Naive thymus-derived CD4-positive, alpha-beta T cell (primary cell): ENCODE measurements at regions not wholly inside any gene's neighbourhood (a gene's known extent, or its start where the extent isn't known, plus 50 kb on each side); places are given as distances from the start of the nearest gene placed in this dataset.

Experiments used
- ATAC-seq: fragments of 150-1000 bp; cut with Tn5 transposase; 2 replicates; pipeline ENCODE4 v1.10.0; 2021; ENCODE audit warnings: mild to moderate bottlenecking, moderate library complexity
- CTCF ChIA-PET: fragments of 350-600 bp; sonication (Branson Sonifier 250); formaldehyde crosslinking; loops from one replicate; lab custom pipeline; 2021; ENCODE audit warnings: antibody characterized with exemption; lab: Charles Lee
- POLR2A ChIA-PET: fragments of 350-600 bp; sonication (Branson Sonifier 250); formaldehyde crosslinking; loops from one replicate; lab custom pipeline; 2021; ENCODE audit warnings: antibody characterized with exemption, inconsistent platforms; lab: Charles Lee
- DNase-seq, 9 donors: peaks; one replicate each; pipeline versions ENCODE4 v3.0.0 to v3.0.0-alpha.2; 2020 to 2022; ENCODE audit warnings: mixed read lengths in 1 of 9
- H3K27ac ChIP-seq: one replicate; pipeline ENCODE4 v1.7.0; 2013; ENCODE audit warnings: mild to moderate bottlenecking, low read depth, low read length, moderate library complexity
- H3K27me3 ChIP-seq, 2 donors: one replicate each; pipeline ENCODE4 v1.7.0; 2013; ENCODE audit warnings: low read length in 2 of 2, mild to moderate bottlenecking in 2 of 2, moderate library complexity in 2 of 2; ENCODE audit not compliant: control insufficient read depth in 2 of 2, insufficient read depth in 2 of 2
- H3K36me3 ChIP-seq, 3 experiments: 1 replicate in 2 of 3; 2 replicates in 1 of 3; pipeline ENCODE4 v1.7.0; 2013; ENCODE audit warnings: low read length in 3 of 3, mild to moderate bottlenecking in 3 of 3, moderate library complexity in 1 of 3; ENCODE audit not compliant: insufficient read depth in 3 of 3, control insufficient read depth in 2 of 3
- H3K4me1 ChIP-seq, 2 donors: one replicate each; pipeline ENCODE4 v1.7.0; 2013; ENCODE audit warnings: low read length in 2 of 2, mild to moderate bottlenecking in 2 of 2, moderate library complexity in 1 of 2; ENCODE audit not compliant: control insufficient read depth in 2 of 2, insufficient read depth in 2 of 2
- H3K4me3 ChIP-seq: 2 replicates; pipeline ENCODE4 v1.7.0; 2013; ENCODE audit warnings: mild to moderate bottlenecking, low read length
- H3K9me3 ChIP-seq, 3 experiments: 1 replicate in 2 of 3; 2 replicates in 1 of 3; pipeline ENCODE4 v1.7.0; 2013; ENCODE audit warnings: low read length in 3 of 3; ENCODE audit not compliant: control insufficient read depth in 2 of 3
- H3K27ac Mint-ChIP-seq, 9 donors: one replicate each; pipeline ENCODE4 v1.8.0; 2020 to 2022; ENCODE audit warnings: mixed read lengths in 9 of 9, mild to moderate bottlenecking in 8 of 9, moderate library complexity in 5 of 9, inconsistent platforms in 2 of 9
- H3K27me3 Mint-ChIP-seq, 5 donors: one replicate each; pipeline ENCODE4 v1.8.0; 2021 to 2022; ENCODE audit warnings: mixed read lengths in 5 of 5, mild to moderate bottlenecking in 1 of 5
- H3K36me3 Mint-ChIP-seq, 5 donors: one replicate each; pipeline ENCODE4 v1.8.0; 2020 to 2022; ENCODE audit warnings: mixed read lengths in 5 of 5, mild to moderate bottlenecking in 3 of 5, inconsistent platforms in 1 of 5
- H3K4me1 Mint-ChIP-seq, 7 donors: one replicate each; pipeline ENCODE4 v1.8.0; 2020 to 2022; ENCODE audit warnings: mixed read lengths in 7 of 7, mild to moderate bottlenecking in 3 of 7, inconsistent platforms in 1 of 7
- H3K4me3 Mint-ChIP-seq, 10 donors: one replicate each; pipeline ENCODE4 v1.8.0; 2020 to 2022; ENCODE audit warnings: mild to moderate bottlenecking in 10 of 10, mixed read lengths in 10 of 10, moderate library complexity in 6 of 10, inconsistent platforms in 2 of 10
- H3K9me3 Mint-ChIP-seq, 11 donors: one replicate each; pipeline ENCODE4 v1.8.0; 2020 to 2022; ENCODE audit warnings: mixed read lengths in 11 of 11, mild to moderate bottlenecking in 4 of 11, inconsistent platforms in 1 of 11, moderate library complexity in 1 of 11
- intact Hi-C, 2 donors: fragments of 100-400 bp; cut with micrococcal nuclease; formaldehyde crosslinking; loops; one replicate each; pipeline ENCODE4 v1.15.1; 2023

DNA sequence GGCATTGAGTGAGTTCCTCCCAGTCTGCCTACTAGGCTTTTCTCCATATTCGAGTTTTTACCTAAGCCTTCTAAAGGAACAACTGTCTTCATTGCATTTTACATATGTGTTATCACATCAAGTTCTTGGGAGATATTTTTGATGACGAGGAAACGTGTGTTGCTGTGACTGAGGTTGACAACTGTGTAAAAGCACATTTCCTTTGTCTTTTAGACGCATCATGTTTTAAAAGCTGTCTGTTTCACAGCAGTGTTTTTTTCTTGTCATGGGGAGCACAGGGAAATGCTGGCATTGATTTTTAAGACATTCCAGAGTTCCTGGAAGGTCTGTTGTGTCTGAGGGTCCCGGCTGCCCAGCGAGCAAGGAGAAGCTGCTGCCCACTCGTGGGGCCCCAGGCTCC lies 381.8 kb downstream of the DCDC2C start:
- DNase-seq (no peak), ATAC-seq (no peak)
- H3K4me3 Mint-ChIP-seq = no peak overlapping the region
- H3K9me3 Mint-ChIP-seq = peaks cover 7 to 36% (median 15%) of the 10 kb centered on the region in 11 donors
- no peak overlapping the region for H3K27ac Mint-ChIP-seq
- POLR2A ChIA-PET = no interaction called here
- H3K36me3 Mint-ChIP-seq = peaks cover 0 to 9% (median 0%) of the 10 kb centered on the region in 5 donors
- H3K4me1 Mint-ChIP-seq = no peaks in the 10 kb centered on the region
- CTCF ChIA-PET = no interaction called here
- intact Hi-C loops = no loop called here
- H3K27ac ChIP-seq = no peak overlapping the region
- no peak overlapping the region for H3K4me3 ChIP-seq
- H3K27me3 Mint-ChIP-seq = peaks cover 0 to 10% (median 0%) of the 10 kb centered on the region in 5 donors
- H3K9me3 ChIP-seq = no peaks in the 10 kb centered on the region
- no peaks in the 10 kb centered on the region for H3K27me3 ChIP-seq
- no peaks in the 10 kb centered on the region for H3K4me1 ChIP-seq
- no peaks in the 10 kb centered on the region for H3K36me3 ChIP-seq

DNA sequence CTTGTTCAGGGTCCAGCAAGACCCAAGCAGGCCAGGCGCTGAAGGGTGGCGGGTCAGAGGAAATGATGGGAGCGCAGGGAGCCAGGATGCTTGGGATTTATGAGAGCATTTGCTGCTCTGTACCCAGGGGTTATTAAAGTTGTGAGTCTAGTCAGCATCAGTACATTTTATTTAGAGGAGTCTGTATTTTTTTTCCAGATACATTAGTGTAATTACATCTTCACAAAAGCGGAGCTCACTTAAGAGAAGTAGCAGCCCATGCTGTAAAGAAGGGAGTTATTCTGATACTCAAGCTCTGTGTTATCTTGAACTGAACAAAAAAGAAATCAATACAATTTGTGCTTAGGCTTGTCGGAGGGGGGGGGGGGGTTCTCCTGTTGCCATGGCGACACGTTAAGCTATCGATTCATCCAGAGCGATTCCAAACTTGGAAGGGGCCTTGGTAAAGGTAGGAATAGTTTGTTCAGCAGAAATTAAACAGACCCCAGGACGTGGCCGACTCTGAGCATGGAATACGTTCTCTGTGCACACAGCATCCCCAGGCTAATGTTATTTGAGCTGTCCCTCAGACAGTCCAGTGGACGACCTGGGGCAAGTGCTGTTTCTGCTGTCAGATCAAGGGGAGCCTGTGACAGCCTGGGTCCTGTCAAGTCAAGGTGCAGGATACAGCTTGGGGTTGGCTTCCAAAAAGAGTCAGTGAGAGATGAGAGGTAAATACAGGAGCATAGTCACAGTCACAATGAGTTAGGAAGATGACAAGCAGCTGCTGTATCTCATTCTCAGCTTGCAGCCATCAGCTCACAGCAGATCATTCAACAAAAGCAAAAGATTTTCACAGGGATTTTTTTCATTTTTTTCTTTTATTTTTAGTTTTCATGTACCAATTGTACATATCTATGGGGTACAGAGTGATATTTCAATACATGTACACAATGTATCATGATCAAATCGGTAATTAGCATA lies 387.6 kb downstream of the DCDC2C start:
- Mint-ChIP-seq H3K4me1 (no peaks in the 10 kb centered on the region), H3K27me3 (no peaks in the 10 kb centered on the region), H3K36me3 (no peaks in the 10 kb centered on the region), H3K27ac (no peak overlapping the region), H3K4me3 (no peak overlapping the region), H3K9me3 (peaks cover 0 to 18% (median 5%) of the 10 kb centered on the region in 11 donors)
- POLR2A ChIA-PET = no interaction called here
- Histone ChIP-seq H3K4me3 (no peak overlapping the region), H3K9me3 (no peaks in the 10 kb centered on the region), H3K36me3 (no peaks in the 10 kb centered on the region), H3K4me1 (no peaks in the 10 kb centered on the region), H3K27ac (no peak overlapping the region), H3K27me3 (no peaks in the 10 kb centered on the region)
- DNase-seq (no peak), ATAC-seq (no peak)
- intact Hi-C loops = no loop called here
- CTCF ChIA-PET = no interaction called here

DNA sequence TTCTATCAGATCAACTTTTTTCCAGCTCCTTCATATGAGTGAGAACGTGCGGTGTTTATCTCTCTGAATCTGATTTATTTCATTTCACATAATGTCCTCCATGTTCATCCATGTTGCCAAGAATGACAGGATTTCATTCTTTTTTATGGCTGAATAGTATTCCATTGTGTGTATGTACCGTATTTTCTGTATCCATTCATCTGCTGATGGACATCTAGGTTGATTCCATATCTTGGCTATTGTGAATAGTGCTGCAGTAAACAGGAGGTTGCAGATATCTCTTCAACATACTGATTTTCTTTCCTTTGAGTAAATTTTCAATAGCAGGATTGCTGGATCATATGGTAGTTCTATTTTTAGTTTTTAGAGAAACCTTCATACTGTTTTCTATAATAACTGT lies 388.5 kb downstream of the DCDC2C start:
- CTCF ChIA-PET = no interaction called here
- Histone ChIP-seq H3K9me3 (no peaks in the 10 kb centered on the region), H3K4me3 (no peak overlapping the region), H3K4me1 (no peaks in the 10 kb centered on the region), H3K27ac (no peak overlapping the region), H3K36me3 (no peaks in the 10 kb centered on the region), H3K27me3 (no peaks in the 10 kb centered on the region)
- no peaks in the 10 kb centered on the region for H3K36me3 Mint-ChIP-seq
- intact Hi-C loops = no loop called here
- H3K27me3 Mint-ChIP-seq = no peaks in the 10 kb centered on the region
- ATAC-seq (no peak), DNase-seq (no peak)
- no peak overlapping the region for H3K4me3 Mint-ChIP-seq
- no peaks in the 10 kb centered on the region for H3K4me1 Mint-ChIP-seq
- H3K9me3 Mint-ChIP-seq = peaks cover 0 to 18% (median 5%) of the 10 kb centered on the region in 11 donors
- no peak overlapping the region for H3K27ac Mint-ChIP-seq
- POLR2A ChIA-PET = no interaction called here

DNA sequence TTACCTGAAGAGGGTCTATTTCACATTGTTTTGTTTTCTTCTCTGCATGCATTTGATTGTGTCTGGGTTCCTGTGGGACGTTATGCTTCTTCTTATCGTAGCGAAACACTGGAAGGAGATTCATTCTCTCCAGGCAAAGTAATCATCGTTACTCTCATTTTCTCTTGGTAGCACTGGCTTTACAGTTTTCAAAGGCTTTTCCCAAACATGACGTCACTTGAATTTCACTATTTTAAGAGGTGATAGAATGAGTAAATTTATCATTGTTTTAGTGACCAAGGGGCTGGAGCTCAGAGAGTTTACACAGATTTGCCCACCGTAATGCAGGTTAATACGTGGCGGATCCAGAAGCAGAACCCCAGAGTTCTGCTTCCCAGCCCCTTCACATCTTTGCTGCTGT lies 391.4 kb downstream of the DCDC2C start:
- intact Hi-C loops = no loop called here
- no peaks in the 10 kb centered on the region for H3K27me3 ChIP-seq
- no peak overlapping the region for H3K4me3 ChIP-seq
- DNase-seq = no peak
- H3K4me1 Mint-ChIP-seq = no peaks in the 10 kb centered on the region
- H3K9me3 ChIP-seq = no peaks in the 10 kb centered on the region
- H3K4me1 ChIP-seq = no peaks in the 10 kb centered on the region
- ATAC-seq = no peak
- no peak overlapping the region for H3K4me3 Mint-ChIP-seq
- ChIA-PET POLR2A (no interaction called here), CTCF (no interaction called here)
- no peak overlapping the region for H3K27ac ChIP-seq
- H3K27me3 Mint-ChIP-seq = no peaks in the 10 kb centered on the region
- H3K9me3 Mint-ChIP-seq = peaks cover 0 to 11% (median 3%) of the 10 kb centered on the region in 11 donors
- H3K36me3 Mint-ChIP-seq = no peaks in the 10 kb centered on the region
- H3K27ac Mint-ChIP-seq = no peak overlapping the region
- H3K36me3 ChIP-seq = no peaks in the 10 kb centered on the region

DNA sequence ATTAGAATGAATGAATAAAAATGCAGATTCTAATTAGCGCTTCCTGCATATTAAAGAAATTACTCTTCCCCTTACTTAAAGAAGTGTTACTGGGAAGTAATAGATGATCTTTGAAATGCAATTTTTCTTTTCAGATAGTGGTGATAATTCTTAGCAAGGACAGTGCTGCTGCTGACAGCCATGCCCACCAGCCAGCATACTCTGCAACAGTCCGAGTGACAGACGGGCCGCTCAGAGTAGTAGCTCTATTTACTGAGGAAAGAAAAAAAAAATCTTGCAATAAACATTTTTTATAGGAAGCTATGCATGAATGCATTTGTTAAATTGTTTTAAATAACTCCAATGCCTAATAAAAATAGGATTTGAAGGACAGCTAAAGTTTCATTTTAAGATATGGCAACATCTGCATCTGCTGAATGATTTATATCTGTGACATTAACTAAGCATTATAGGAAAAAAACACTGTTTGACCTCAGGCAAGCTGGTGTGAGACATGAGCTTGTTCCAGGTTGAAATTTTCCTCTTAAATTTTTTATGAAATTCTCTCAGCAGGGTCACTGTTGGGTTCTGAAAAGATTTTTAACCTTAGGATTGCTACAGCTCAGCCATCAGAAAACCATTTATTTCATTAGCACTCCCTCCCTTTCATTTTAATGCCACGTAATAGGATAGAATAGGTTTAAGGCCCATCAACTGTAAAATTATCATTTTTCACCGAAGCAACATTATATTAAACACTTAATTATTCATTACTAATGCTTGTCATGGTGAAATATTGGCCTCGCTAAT lies 393.8 kb downstream of the DCDC2C start:
- no peak overlapping the region for H3K4me3 ChIP-seq
- H3K4me1 Mint-ChIP-seq = no peaks in the 10 kb centered on the region
- H3K36me3 ChIP-seq = no peaks in the 10 kb centered on the region
- H3K9me3 Mint-ChIP-seq = peaks cover 0 to 5% (median 0%) of the 10 kb centered on the region in 11 donors
- no peaks in the 10 kb centered on the region for H3K9me3 ChIP-seq
- no peaks in the 10 kb centered on the region for H3K27me3 Mint-ChIP-seq
- no peaks in the 10 kb centered on the region for H3K4me1 ChIP-seq
- POLR2A ChIA-PET = no interaction called here
- no peak overlapping the region for H3K4me3 Mint-ChIP-seq
- intact Hi-C loops = no loop called here
- H3K27me3 ChIP-seq = no peaks in the 10 kb centered on the region
- no peaks in the 10 kb centered on the region for H3K36me3 Mint-ChIP-seq
- no peak overlapping the region for H3K27ac ChIP-seq
- CTCF ChIA-PET = no interaction called here
- ATAC-seq (no peak), DNase-seq (no peak)
- no peak overlapping the region for H3K27ac Mint-ChIP-seq

DNA sequence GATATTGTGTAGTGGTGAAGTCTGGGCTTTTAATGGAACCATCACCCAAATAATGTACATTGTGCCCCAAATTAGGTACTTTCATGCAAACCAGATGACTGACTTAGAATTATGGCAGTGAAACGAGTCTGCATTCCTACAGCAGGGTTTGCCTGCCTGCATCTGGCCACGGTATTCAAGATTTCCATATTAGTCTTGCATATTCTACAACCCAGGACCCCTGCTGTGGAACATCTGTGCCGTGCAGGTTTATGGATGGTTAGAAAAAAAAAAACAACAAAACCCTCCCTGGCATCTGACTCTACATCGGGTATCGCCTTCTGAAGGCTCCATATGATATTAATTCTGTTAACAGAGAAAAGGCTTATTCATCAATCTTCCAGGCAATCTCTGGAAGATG lies 394.8 kb downstream of the DCDC2C start:
- Mint-ChIP-seq H3K9me3 (peaks cover 0 to 3% (median 0%) of the 10 kb centered on the region in 11 donors), H3K4me1 (no peaks in the 10 kb centered on the region), H3K36me3 (no peaks in the 10 kb centered on the region), H3K4me3 (no peak overlapping the region), H3K27me3 (no peaks in the 10 kb centered on the region), H3K27ac (no peak overlapping the region)
- Histone ChIP-seq H3K36me3 (no peaks in the 10 kb centered on the region), H3K27me3 (no peaks in the 10 kb centered on the region), H3K4me1 (no peaks in the 10 kb centered on the region), H3K27ac (no peak overlapping the region), H3K9me3 (no peaks in the 10 kb centered on the region), H3K4me3 (no peak overlapping the region)
- DNase-seq (no peak), ATAC-seq (no peak)
- intact Hi-C loops = no loop called here
- CTCF ChIA-PET = no interaction called here
- POLR2A ChIA-PET = no interaction called here
